ENCODE measurements at regions not wholly inside any gene's neighbourhood (a gene's known extent, or its start where the extent isn't known, plus 50 kb on each side); places are given as distances from the start of the nearest gene placed in this dataset.

GRCh38 chr9:32253731-32254130, 130.7 kb upstream of the ACO1 start:
- H3K4me1 ChIP-seq (replicated peaks in 1 of 4; ENCODE audit: control insufficient read depth in 3 of 4, insufficient read depth in 4 of 4, low read length in 3 of 4), result no peaks in the 10 kb centered on the region
- no peak overlapping the region for H4K5ac ChIP-seq (ENCODE audit: insufficient read length, low read depth, low read length)
- no peak overlapping the region for H2BK120ac ChIP-seq (replicated peaks; ENCODE audit: low read depth, low read length)
- CTCF ChIA-PET (ENCODE audit: partially characterized antibody), result interaction anchor here (0.7 to 3.8 kb wide), 4 partner anchors 10 to 105 kb away, joined by 3 to 28 read pairs (median 10); no protein-coding TSS in a partner anchor
- H2AFZ ChIP-seq (ENCODE audit: low read length), result peak overlapping the region; percentile 89; the same call in 1 of the 2 replicates
- no peaks in the 10 kb centered on the region for H4K20me1 ChIP-seq (replicated peaks in 1 of 2; ENCODE audit: control insufficient read depth in 1 of 2, insufficient read depth in 2 of 2, low read length in 2 of 2)
- H3K9me3 ChIP-seq (ENCODE audit: insufficient read depth in 2 of 2, low read depth in 1 of 2, low read length in 1 of 2), result peaks cover 0 to 5% of the 10 kb centered on the region in 2 experiments; a peak in 3 of 4 replicates
- no peak overlapping the region for H2AK5ac ChIP-seq (ENCODE audit: low read depth, low read length)
- no peak overlapping the region for H3K14ac ChIP-seq (ENCODE audit: insufficient read length)
- no peak overlapping the region for H2BK20ac ChIP-seq (ENCODE audit: low read length)
- no peaks in the 10 kb centered on the region for H3K36me3 ChIP-seq (ENCODE audit: control insufficient read depth in 2 of 4, insufficient read depth in 4 of 4, low read length in 3 of 4)
- no peak overlapping the region for H3K9ac ChIP-seq (replicated peaks in 1 of 4; ENCODE audit: extremely low read depth in 1 of 4, low read depth in 3 of 4, low read length in 3 of 4)
- no peak overlapping the region for H3K23ac ChIP-seq (ENCODE audit: insufficient read length)
- no peak overlapping the region for H3K27ac ChIP-seq (ENCODE audit: low read depth, low read length)
- no peak overlapping the region for H3K4me3 ChIP-seq (ENCODE audit: extremely low read depth in 1 of 4, insufficient read depth in 2 of 4, low read depth in 3 of 4, low read length in 4 of 4)
- POLR2A ChIA-PET (ENCODE audit: partially characterized antibody), result no interaction called here
- no peak for FAIRE-seq
- H2BK15ac ChIP-seq (ENCODE audit: low read length), result no peak overlapping the region
- DNase-seq (ENCODE audit: low read depth in 1 of 2, low spot score in 2 of 2), result no peak
- H3K23me2 ChIP-seq (ENCODE audit: low read depth, low read length), result no peaks in the 10 kb centered on the region
- H3K79me1 ChIP-seq (ENCODE audit: low read depth, low read length), result no peaks in the 10 kb centered on the region
- H2BK5ac ChIP-seq (ENCODE audit: low read depth, low read length), result no peak overlapping the region
- H2BK12ac ChIP-seq (ENCODE audit: low read depth, low read length), result no peak overlapping the region
- no peak overlapping the region for H4K91ac ChIP-seq (replicated peaks; ENCODE audit: insufficient read length, low read length)
- H3K56ac ChIP-seq (replicated peaks; ENCODE audit: insufficient read length, low read depth, low read length), result no peak overlapping the region
- H3K4me2 ChIP-seq (ENCODE audit: insufficient read depth in 1 of 2, low read depth in 2 of 2, low read length in 2 of 2), result no peak overlapping the region
- H3K18ac ChIP-seq (ENCODE audit: extremely low read depth, low read length), result no peak overlapping the region
- 80% methylated on average over 1 of the region's 1 CpG; no CpG with 5 or more reads in 1 of the 2 experiments for WGBS, 2 experiments (ENCODE audit: extremely low coverage in 1 of 2, insufficient coverage in 1 of 2, insufficient read length in 1 of 2, insufficient replicate concordance in 2 of 2, low coverage in 1 of 2, low lambda C conversion rate in 2 of 2, missing lambda C conversion rate in 1 of 2)
- no peaks in the 10 kb centered on the region for H3K79me2 ChIP-seq (ENCODE audit: control insufficient read depth in 1 of 2, insufficient read depth in 2 of 2, low read length in 2 of 2)
- H3K27me3 ChIP-seq (replicated peaks in 1 of 4; ENCODE audit: control insufficient read depth in 3 of 4, extremely low read depth in 1 of 4, insufficient read depth in 3 of 4, low read length in 3 of 4), result no peaks in the 10 kb centered on the region
- H4K8ac ChIP-seq (ENCODE audit: extremely low read depth, insufficient read depth, low read length), result no peak overlapping the region
- H3K4ac ChIP-seq (replicated peaks; ENCODE audit: insufficient read length, low read depth, low read length), result no peak overlapping the region
- TF ChIP-seq SIRT6 (IDR thresholded peaks at IDR 0.05; ENCODE audit: low read length), result no peak
- no peak for TF ChIP-seq YY1 (IDR thresholded peaks at IDR 0.05; ENCODE audit: low read depth, low read length)
- TF ChIP-seq SP2 (IDR thresholded peaks at IDR 0.05; ENCODE audit: low read length), result no peak
- TF ChIP-seq EGR1 (IDR thresholded peaks at IDR 0.05; ENCODE audit: borderline replicate concordance, low read depth, low read length), result no peak
- TF ChIP-seq KDM5A (IDR thresholded peaks at IDR 0.05; ENCODE audit: low read length), result no peak
- no peak for TF ChIP-seq TEAD4 (IDR thresholded peaks at IDR 0.05; ENCODE audit: low read depth, low read length)
- TF ChIP-seq ASH2L (IDR thresholded peaks at IDR 0.05; ENCODE audit: low read length), result no peak
- no peak for TF ChIP-seq RAD21 (IDR thresholded peaks at IDR 0.05 in 1 of 2, conservative IDR thresholded peaks at IDR 0.05 in 1 of 2; ENCODE audit: low read depth in 2 of 2, low read length in 2 of 2)
- TF ChIP-seq MAFK (IDR thresholded peaks at IDR 0.05; ENCODE audit: low read depth, low read length), result no peak
- TF ChIP-seq RXRA (IDR thresholded peaks at IDR 0.05; ENCODE audit: insufficient read depth, low read depth, low read length), result no peak
- no peak for TF ChIP-seq SRF (IDR thresholded peaks at IDR 0.05; ENCODE audit: low read depth, low read length)
- no peak for TF ChIP-seq E2F6 (IDR thresholded peaks at IDR 0.05)
- no peak for TF ChIP-seq JUN (IDR thresholded peaks at IDR 0.05; ENCODE audit: low read depth, low read length)
- TF ChIP-seq MAX (IDR thresholded peaks at IDR 0.05), result no peak
- no peak for TF ChIP-seq TAF1 (IDR thresholded peaks at IDR 0.05; ENCODE audit: low read depth, low read length)
